Esophagus muscularis mucosa (tissue), 4 donors: ENCODE measurements at regions not wholly inside any gene's neighbourhood (a gene's known extent, or its start where the extent isn't known, plus 50 kb on each side); places are given as distances from the start of the nearest gene placed in this dataset.

ENCODE experiments used
- EP300 ChIP-seq: sonication (generic); formaldehyde crosslinking; IDR thresholded peaks from one replicate; pipeline ENCODE4 v1.6.1; 2017; ENCODE audit warnings: antibody characterized with exemption
- POLR2A ChIP-seq: fragments of 450-650 bp; IDR thresholded peaks from one replicate; pipeline ENCODE4 v1.6.1; 2017; ENCODE audit warnings: antibody characterized with exemption, moderate library complexity, mild to moderate bottlenecking, low read depth
- POLR2AphosphoS5 ChIP-seq, 2 donors: sonication (generic); formaldehyde crosslinking; IDR thresholded peaks; one replicate each; pipeline ENCODE4 v1.6.1; 2017; ENCODE audit warnings: antibody characterized with exemption in 2 of 2
- TF ChIP-seq, protein P1 (sequence below), 3 experiments: fragments of 200-600 bp in 2 of 3; fragments of 450-650 bp in 1 of 3; sonication (generic) in 2 of 3; IDR thresholded peaks; one replicate each; pipeline ENCODE4 v1.5.1; 2017 to 2019; ENCODE audit warnings: antibody characterized with exemption in 3 of 3, mild to moderate bottlenecking in 2 of 3, moderate library complexity in 1 of 3

GRCh38 chr4:176845636-176846035 is 52.9 kb upstream of the VEGFC start:
- TF ChIP-seq POLR2A: no peak
- TF ChIP-seq, protein P1, sequence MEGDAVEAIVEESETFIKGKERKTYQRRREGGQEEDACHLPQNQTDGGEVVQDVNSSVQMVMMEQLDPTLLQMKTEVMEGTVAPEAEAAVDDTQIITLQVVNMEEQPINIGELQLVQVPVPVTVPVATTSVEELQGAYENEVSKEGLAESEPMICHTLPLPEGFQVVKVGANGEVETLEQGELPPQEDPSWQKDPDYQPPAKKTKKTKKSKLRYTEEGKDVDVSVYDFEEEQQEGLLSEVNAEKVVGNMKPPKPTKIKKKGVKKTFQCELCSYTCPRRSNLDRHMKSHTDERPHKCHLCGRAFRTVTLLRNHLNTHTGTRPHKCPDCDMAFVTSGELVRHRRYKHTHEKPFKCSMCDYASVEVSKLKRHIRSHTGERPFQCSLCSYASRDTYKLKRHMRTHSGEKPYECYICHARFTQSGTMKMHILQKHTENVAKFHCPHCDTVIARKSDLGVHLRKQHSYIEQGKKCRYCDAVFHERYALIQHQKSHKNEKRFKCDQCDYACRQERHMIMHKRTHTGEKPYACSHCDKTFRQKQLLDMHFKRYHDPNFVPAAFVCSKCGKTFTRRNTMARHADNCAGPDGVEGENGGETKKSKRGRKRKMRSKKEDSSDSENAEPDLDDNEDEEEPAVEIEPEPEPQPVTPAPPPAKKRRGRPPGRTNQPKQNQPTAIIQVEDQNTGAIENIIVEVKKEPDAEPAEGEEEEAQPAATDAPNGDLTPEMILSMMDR (IDR thresholded peaks at IDR 0.05): no peak
- TF ChIP-seq EP300: no peak
- TF ChIP-seq POLR2AphosphoS5 (IDR thresholded peaks at IDR 0.05): no peak
